ENCODE measurements at regions not wholly inside any gene's neighbourhood (a gene's known extent, or its start where the extent isn't known, plus 50 kb on each side); places are given as distances from the start of the nearest gene placed in this dataset.

DNA sequence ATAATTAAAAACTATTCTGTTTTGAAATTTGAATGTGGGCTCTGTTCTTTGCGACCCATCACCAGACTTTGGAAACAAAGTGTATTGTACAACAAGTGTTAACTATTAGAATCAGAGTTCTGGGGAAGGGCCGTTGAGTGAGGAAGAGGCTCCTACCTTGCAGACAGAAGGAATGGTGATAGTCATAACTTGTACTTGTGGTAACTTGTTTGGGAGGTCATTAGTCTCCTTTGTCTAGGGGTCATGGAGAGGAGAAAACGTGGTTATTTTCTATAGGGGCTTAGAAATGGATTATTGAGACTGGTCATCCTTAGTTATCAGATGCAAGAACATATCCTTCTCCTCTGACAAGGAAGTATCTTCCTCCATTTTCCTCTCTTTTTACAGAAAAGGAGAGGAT lies 174.8 kb downstream of the BMP2 start:
- DNase-seq (ENCODE audit: low read depth in 4 of 4, low spot score in 2 of 4) = no peak

DNA sequence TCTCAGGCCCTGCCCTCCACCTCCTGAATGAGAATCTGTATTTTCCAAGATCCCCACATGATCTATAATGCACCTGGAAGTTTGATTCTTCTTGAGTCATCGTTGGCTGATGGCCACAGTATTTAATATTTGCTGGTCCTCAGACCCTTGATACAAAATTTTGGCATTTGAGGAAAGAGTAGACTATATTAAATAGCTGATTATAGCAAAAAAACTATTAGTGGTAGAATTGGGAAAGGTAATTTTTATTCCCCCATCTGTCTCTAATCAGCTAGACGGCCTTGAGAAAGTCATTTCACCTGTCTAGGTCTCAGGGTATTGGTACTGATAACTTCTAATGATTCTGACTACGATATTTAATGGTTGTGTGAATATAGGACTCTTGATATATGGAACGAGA lies 176.8 kb downstream of the BMP2 start:
- DNase-seq (ENCODE audit: low read depth in 4 of 4, low spot score in 2 of 4) = no peak

DNA sequence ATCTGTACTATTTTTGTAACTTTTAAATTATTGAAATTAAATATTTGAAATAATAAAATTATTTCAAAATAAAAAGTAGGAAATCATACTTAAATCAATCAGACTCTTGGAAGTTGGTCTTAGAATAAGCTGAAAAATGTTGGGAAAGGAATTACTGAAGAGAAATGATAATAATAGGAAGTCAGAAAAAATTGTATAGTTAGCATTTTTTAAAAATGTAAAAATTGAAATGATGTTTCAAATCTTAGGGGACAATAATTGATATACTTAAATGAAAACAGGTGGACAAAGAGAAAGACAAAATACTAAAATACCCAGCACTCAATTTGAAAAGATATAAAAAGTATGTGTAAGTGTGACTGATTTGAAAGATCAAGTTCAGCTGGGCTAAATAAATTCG lies 186.1 kb downstream of the BMP2 start:
- DNase-seq (ENCODE audit: low read depth in 4 of 4, low spot score in 2 of 4) = no peak

DNA sequence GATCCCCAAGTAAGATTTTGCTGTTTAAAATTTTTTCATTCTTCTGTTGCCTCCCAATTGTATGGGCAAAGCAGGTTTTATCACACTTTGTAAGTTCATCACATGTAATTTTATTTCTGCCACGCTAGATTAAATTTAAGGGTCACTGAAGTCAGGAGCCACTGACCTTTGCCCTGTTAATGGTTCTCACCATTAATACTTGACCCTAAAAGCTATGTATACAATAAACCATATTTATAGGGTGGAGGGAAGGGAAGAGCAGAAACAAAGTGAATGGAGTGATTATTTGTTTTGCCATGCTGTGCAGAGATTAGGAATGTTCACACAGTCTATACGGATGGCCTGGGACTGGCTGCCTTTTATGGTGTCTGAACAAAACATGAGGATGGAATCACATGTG lies 186.7 kb downstream of the BMP2 start:
- no peak for DNase-seq (ENCODE audit: low read depth in 4 of 4, low spot score in 2 of 4)

DNA sequence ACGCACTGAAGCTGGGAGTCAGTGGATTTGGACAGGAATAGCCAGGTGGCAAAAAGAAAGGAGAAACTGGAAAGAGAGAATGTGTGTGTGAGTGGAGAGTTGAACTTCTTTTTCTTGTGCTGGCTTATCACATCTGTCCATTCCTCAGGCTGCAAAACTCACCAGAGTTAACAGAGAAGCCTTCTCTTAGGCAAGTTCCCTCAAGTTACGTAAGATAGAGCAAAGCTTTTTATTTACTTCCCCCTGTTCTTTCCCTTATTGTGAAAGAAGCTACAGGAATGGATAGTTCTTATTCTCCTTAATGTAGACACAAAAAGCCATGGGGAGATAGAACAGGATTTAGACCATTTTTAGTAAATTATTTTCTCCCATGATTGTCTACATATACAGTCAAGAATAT lies 188.6 kb downstream of the BMP2 start:
- no peak for DNase-seq (ENCODE audit: low read depth in 4 of 4, low spot score in 2 of 4)

DNA sequence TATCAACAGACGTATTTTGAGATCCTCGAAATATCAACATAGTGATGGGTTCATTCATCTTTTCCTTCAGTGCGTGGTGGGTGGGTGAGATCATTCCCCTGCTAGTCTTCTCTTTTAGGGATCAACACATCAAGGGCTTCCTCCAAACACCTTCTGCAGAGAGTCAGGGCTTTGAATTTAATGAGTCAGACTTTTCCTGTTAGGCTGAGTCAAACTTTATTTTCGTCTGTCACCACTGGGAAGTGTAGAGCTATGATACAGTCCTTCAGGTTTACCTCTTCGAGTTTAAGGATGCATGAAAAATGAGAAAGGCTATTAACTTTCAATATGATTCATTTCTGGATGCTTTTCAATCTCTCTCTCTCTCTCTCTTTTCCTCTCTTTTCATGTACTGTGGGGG lies 189.1 kb downstream of the BMP2 start:
- DNase-seq (ENCODE audit: low read depth in 4 of 4, low spot score in 2 of 4) = no peak

DNA sequence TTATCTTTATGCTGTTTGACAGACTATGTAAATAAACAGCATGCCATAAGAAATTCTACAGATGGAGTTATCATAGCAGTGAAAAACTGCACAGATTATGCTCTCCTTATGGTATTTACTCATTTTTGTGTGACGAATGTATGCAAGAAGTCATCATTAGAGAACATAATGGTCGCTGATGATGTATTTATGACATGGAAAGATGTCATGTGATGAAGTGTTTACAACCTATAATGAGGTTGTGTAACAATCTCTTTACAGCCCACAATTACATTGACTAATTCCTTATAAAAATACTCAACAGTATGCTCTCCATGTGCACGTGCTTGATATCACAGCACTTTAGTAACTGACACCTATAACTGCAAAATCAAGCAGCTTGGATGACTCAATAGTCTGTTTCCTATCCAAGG lies 192.4 kb downstream of the BMP2 start:
- DNase-seq (ENCODE audit: low read depth in 4 of 4, low spot score in 2 of 4) = no peak

DNA sequence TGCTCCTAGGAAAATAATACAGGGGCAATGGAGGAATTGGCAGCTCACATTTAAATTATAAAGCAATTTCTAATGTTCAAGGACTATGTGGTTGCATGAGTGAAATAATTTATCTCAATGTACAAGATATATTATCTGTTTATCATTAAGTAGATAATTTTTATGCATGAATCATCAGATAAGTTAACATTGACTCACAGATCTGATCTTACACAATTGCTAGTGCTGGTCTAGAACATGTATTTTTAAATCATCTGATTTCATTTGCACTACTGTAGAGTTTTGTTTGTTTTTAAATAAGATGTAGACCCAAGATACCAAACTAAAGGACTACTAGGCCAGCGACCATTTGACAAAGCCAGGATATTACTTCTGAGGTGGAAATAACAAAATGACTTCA lies 199.2 kb downstream of the BMP2 start:
- DNase-seq (ENCODE audit: low read depth in 4 of 4, low spot score in 2 of 4) = no peak

DNA sequence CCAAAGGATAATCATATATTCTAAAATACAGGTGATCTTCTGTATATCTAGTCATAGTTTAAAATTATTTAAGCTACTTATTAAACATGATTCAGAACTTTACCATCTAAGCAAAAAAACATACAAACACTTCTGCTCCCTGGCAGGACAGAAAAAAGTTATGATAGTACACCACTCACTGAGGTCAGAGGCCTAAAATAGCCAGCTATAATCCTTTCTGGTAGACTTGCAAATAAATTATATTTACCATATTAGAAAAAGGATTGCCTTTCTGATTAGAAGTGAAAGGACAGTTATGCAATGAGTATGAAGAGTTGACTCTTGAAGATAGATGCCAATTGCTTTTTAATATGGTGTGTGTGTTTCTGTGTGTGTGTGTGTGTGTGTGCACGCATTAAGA lies 207.4 kb downstream of the BMP2 start:
- no peak for DNase-seq (ENCODE audit: low read depth in 4 of 4, low spot score in 2 of 4)

DNA sequence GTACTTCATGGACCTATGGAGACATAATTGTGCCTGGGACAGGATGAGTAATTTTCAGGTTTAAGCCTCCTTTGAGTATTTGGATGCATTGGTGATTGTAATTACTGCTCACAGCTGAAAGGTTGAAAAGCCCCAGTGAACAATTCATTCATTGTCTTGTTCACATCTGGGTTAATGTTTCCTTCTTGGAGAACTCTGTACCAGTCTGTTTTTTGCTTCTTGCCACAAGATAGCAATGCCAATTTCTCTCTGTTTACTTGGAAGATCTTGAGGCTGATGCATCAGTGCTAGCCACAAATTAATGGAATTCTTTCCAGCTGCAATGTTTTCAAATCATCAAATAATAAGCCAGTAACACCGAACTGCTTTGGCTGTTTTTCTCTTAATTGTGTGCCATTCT lies 207.8 kb downstream of the BMP2 start:
- no peak for DNase-seq (ENCODE audit: low read depth in 4 of 4, low spot score in 2 of 4)

DNA sequence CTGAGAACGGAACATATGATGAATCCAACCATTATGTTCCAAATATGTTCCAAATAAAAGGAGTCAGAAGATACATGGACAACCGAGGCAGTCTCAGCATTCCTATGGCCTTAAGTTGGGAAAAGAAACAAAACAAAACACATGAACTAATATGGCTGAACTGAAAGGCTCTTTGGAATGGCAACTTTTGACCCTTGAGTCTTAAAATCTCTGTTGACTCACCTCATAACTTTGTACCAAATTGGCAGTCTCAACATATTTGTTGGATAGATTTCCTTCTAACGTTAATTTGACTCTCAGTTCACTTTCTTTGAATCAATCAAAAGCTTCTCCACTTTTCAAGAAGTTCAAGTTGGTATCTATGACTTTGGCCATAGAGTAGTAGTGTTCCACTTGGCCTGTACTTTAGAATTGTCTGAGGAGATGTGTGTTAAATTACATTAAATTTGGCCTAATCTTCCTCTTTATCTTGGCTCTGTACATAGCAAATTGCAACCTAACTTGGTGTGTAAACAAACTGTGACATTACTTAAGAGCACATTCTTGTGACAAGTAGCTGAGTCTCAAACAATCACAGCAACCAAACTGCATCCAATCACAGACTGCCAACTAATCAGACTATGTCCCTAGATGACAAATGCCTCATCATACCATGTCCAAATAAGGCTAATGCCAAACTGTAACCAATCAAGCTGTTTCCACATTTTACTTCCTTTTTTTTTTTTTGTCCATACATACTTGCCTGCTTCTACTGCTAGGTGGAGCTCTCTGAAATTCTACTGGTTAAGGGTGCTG lies 208.8 kb downstream of the BMP2 start:
- no peak for DNase-seq (ENCODE audit: low read depth in 4 of 4, low spot score in 2 of 4)

DNA sequence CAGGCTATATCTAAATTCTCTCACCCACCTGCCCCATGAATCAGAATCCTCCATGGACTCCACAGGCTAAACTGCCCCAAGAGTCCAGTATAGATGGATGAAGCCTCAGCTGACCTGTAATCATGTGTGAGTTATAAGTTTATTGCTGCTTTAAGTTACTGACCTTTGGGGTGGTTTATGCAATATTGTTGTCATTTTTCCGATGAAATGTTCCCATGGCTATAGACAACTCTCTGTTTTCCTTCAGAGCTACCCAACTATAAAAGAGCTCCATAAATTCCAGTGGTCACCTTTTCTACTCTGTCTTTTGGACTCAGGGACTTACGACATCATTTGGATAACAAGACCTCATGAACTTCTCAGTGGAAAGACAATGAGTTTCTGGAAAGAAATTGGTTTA lies 212.1 kb downstream of the BMP2 start:
- DNase-seq (ENCODE audit: low read depth in 4 of 4, low spot score in 2 of 4) = no peak

DNA sequence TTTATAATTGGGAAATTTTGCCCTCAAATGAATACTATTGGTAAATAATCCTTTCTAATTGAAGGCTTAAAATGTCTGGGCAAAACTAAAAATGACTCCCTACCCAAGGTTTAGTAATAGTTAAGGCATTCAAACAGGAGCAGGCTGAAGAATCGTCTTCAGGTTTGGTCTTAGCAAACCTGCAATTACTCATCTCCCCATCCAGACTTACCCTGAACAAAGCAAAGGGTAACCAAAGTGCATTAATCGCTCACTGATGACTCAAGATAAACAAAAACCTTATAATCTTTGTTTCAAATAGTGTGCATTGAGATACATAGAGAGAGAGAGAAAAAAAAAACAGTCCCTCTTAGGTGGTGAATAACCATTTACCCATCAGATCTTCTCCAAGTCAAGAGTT lies 225.5 kb downstream of the BMP2 start:
- no peak for DNase-seq (ENCODE audit: low read depth in 4 of 4, low spot score in 2 of 4)

DNA sequence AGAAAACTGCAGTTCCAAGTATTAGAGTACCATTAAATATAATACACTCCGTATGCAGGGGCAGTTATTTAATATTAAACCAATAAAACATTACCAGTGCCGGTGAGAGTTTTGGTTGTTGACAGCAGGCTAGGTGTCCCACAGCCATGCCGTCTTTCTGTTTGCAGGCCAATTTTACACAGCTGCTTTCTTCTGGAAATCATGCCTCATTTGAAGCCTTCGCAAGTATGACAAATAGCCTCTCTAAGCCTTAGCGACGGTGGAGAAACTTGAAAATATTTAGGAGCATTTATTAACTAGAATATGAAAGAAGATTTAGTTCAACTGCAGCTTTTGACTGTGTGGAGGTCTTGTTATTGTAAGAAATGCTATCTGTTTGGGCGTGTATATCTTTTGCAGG lies 226.0 kb downstream of the BMP2 start:
- DNase-seq (ENCODE audit: low read depth in 4 of 4, low spot score in 2 of 4) = no peak

DNA sequence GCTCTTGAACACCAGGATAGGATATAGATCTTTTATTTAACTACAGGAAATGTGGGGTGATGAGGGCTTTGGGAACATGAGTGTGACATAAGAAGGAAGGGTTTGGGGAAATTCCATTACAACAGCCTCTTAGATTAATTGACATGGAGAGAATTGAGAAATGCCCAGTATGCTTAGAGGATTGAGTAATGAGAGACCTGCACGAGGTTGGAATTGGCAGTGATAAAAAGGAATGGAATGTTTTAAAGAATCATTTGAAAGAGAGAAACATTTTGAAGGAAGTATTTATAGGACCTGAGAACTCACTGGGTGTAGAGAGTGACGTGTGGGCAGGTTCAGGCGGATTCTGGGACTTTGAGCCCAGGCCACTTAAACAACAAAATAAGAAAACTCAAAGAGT lies 227.0 kb downstream of the BMP2 start:
- DNase-seq (ENCODE audit: low read depth in 4 of 4, low spot score in 2 of 4) = no peak

DNA sequence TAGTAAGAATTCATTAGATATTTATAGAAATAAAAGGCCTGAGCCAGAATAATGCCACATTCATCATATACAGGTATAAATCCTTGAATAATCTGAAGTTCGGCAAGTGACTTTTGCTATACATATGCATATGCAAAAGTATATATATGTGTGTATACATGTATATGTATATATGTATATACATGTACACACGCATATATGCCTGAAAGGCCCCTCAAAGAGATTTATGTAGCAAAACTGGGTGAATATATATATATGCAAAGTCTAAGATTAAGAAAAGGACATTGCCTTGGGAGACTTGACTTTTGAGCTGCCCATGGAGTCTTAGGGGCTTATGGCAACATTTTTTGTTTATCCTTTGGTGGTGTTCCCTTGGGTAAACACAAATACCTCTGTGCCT lies 231.4 kb downstream of the BMP2 start:
- no peak for DNase-seq (ENCODE audit: low read depth in 4 of 4, low spot score in 2 of 4)

DNA sequence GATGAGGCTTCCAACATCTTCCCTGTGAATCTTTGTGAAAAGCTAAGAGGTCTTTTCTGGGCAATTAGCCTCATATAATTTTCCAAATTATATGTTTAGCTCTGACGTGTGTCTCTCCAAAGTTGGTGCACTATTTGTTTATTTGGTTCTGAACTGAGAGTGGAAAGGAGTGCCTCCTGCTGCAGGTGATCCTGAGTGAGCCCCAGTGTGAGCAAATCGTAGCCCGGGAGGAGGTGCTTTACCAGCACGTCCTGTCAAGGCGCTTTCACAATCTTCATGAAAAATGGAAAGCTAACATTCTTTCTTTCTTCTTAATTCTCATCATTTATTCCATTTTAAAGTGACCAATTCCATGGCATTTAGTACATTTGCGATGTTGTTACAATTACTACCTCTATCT lies 231.9 kb downstream of the BMP2 start:
- DNase-seq (ENCODE audit: low read depth in 4 of 4, low spot score in 2 of 4) = no peak

DNA sequence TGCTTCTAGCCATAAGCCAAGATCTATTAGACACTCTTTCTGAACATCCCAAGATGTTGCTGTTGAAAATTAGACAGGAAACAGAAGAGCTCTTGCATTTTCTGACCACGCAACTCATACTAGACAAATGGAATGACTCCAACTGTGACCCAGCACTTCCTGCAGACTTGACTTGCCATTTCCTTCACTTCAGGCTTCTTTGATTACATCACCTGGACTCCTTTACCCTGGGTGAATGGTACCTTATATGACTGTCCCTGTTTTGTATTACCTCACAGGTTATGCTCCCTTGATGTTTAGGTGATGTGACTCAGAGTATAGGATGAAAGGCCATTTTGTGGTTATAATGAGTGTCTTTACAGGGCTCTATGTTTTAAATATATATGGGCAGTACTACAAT lies 236.1 kb downstream of the BMP2 start:
- DNase-seq (ENCODE audit: low read depth in 4 of 4, low spot score in 2 of 4) = no peak

DNA sequence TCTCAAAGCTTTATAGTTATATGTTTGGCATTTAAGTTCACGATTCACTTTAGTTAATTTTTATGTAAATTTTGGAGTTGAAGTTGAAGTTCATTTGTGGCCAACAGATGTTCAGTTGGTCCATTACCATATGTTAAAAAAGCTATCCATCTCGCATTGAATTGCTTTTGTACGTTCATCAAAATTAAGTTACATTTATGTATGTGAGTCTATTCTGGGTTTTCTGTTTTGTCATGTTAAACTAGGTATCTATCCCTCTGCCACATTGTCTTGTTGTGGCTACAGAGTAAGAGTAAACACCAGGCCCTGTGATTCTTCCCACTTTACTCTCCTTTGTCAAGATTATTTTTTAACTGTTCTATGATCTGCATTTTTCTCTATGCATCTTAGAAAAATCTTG lies 237.3 kb downstream of the BMP2 start:
- no peak for DNase-seq (ENCODE audit: low read depth in 4 of 4, low spot score in 2 of 4)

DNA sequence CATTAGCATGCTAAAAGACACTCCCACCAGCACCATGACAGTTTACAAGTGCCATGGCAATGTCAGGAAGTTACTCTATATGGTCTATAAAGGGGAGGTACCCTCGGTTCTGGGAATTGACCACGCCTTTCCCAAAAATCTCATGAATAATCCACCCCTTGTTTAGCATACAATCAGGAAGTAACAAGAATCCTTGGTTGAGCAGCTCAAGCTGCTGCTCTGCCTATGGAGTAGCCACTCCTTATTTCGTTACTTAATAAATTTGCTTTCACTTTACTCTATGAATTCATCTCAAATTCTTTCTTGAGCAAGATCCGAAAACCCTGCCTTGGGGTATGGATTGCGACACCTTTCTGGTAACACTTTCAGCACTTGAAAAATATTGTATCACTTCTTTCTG lies 243.0 kb downstream of the BMP2 start:
- DNase-seq (ENCODE audit: low read depth in 4 of 4, low spot score in 2 of 4) = no peak

DNA sequence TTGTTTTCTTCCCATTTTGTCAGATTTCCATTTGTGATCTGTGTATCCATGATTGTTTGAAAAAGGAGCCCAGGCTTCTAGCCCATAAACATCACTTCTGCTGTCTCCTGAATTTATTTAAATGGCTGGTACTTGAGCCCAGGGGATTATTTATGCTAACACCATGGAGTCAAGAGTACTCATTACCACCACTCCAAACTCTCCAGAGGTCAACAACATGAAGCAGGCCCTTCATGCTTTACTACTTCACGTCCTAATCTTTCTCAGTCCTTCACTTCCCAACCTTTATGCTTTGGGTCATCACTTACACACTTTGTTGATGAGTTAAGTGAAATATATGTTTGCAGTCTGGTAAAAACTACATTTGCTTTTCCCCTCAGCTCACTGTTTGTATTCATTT lies 247.8 kb downstream of the BMP2 start:
- no peak for DNase-seq (ENCODE audit: low read depth in 4 of 4, low spot score in 2 of 4)

DNA sequence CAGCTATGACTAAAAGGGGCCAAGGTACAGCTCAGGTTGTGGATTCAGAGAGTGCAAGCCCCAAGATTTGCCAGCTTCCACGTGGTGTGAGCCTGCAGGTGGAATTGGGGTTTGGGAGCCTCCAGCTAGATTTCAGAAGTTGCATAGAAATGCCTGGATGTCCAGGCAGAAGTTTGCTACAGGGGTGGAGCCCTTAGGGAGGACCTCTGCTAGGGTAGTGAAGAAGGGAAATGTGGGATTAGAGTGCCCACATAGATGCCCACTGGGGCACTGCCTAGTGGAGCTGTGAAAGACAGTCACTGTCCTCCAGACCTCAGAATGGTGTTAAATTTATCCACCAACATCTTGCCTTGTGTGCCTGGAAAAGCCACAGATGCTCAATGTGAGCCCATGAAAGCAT lies 255.1 kb downstream of the BMP2 start:
- DNase-seq (ENCODE audit: low read depth in 4 of 4, low spot score in 2 of 4) = no peak

DNA sequence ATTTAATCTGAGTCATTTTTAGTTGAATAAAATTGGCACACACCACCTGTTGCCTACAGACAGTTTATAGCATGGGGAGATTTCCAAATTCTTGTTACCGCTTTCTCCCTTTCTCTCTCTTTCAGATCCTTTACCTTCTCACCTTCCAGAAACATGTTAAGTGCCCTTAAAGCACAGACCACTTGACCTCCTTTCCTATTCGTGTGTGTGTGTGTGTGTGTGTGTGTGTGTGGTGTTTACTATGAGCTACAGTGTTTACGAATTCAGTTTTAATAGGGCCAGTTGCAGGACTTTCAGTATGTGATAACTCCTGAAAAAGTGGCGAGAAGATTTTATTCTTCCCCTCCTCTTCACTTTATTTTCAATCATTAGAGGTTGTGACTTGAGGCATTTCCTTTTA lies 258.1 kb downstream of the BMP2 start:
- no peak for DNase-seq (ENCODE audit: low read depth in 4 of 4, low spot score in 2 of 4)

Measured in left renal cortex interstitium (tissue), 4 donors.